Lung (tissue), 11 donors: ENCODE measurements at regions not wholly inside any gene's neighbourhood (a gene's known extent, or its start where the extent isn't known, plus 50 kb on each side); places are given as distances from the start of the nearest gene placed in this dataset.
"Not testable (repeated sequence)": the region's sequence is repeated elsewhere in the genome, so short reads cannot be mapped to it uniquely, and the experiment has no call there.

Experiments used
- ATAC-seq: fragments of 200-7000 bp; cut with Tn5 transposase; one replicate; pipeline ENCODE4 v1.9.1; 2020; ENCODE audit warnings: moderate number of reproducible peaks; ENCODE audit not compliant: insufficient read depth, low FRiP score
- DNase-seq, 3 donors: peaks; one replicate each; pipeline ENCODE4 v3.0.0-alpha.2; 2013 to 2017
- H3K27ac ChIP-seq, 2 donors: one replicate each; pipeline ENCODE4 v1.5.1; 2013; ENCODE audit warnings: mild to moderate bottlenecking in 2 of 2, moderate library complexity in 2 of 2, control low read depth in 1 of 2, inconsistent platforms in 1 of 2, low read depth in 1 of 2, low read length in 1 of 2
- H3K27me3 ChIP-seq, 3 donors: one replicate each; pipeline ENCODE4 v1.5.1; 2013; ENCODE audit warnings: low read length in 2 of 3; ENCODE audit not compliant: control insufficient read depth in 3 of 3, insufficient read depth in 3 of 3
- H3K36me3 ChIP-seq, 4 donors: one replicate each; pipeline ENCODE4 v1.5.1; 2013; ENCODE audit warnings: low read length in 4 of 4, mild to moderate bottlenecking in 1 of 4, moderate library complexity in 1 of 4; ENCODE audit not compliant: control insufficient read depth in 4 of 4, insufficient read depth in 4 of 4
- H3K4me1 ChIP-seq, 5 donors: one replicate each; pipeline ENCODE4 v1.5.1; 2013; ENCODE audit warnings: low read length in 5 of 5, mild to moderate bottlenecking in 2 of 5, moderate library complexity in 1 of 5; ENCODE audit not compliant: control insufficient read depth in 5 of 5, insufficient read depth in 5 of 5
- H3K4me3 ChIP-seq: one replicate; pipeline ENCODE4 v1.5.1; 2013; ENCODE audit warnings: mild to moderate bottlenecking, control low read depth, moderate library complexity
- H3K9ac ChIP-seq, 2 donors: one replicate each; pipeline ENCODE4 v1.5.1; 2013; ENCODE audit warnings: low read length in 2 of 2, control low read depth in 1 of 2; ENCODE audit not compliant: insufficient read depth in 1 of 2
- H3K9me3 ChIP-seq, 4 donors: one replicate each; pipeline ENCODE4 v1.5.1; 2013; ENCODE audit warnings: low read length in 3 of 4, mild to moderate bottlenecking in 1 of 4, moderate library complexity in 1 of 4; ENCODE audit not compliant: control insufficient read depth in 4 of 4, insufficient read depth in 3 of 4
- WGBS, 2 donors: extraction: QIAGEN DNeasy Blood & Tissue Kit; methylation state at CpG; one replicate each; pipeline ENCODE4 v1.1.7; 2013; 5-methylcytosine and 5-hydroxymethylcytosine counted together
- TF ChIP-seq, protein P1 (sequence below): IDR thresholded peaks from 2 replicates; pipeline ENCODE4 v1.5.1; 2012; ENCODE audit warnings: mild to moderate bottlenecking; ENCODE audit errors: control extremely low read depth, extremely low read depth
- donor health status: control.
- donor health status: control.
- donor health status: Bipolar disorder and iron deficiency.
- donor health status: healthy.
- donor health status: DM: yes; HTN: yes; CAD: no.

DNA sequence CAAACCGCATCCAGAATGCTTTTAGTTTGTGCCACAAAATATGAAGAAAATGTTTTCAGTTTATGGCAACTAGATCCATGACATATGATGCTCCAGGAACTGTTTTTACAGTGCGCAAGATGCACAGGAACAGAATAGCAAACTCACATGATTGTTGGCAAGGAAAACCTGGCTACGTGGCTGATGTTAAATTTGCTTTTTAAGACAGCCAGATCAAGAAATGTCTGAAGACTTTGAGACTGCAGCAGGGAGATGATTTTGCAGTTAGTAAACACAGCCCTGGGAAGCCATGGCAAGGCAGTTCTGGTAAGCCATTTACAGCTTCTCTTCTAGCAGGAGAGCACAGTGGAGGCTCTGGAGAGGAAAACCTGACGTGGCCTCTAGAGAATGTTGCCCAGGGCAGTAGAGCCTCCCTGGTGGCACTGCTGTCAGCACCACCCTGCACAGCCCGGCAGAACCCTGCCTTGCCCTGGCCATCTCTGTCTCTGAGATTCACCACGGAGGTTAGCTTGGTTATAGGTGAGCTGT is 69.8 kb upstream of the TNRC6B start:
- Histone ChIP-seq H3K9me3 (peaks cover 0 to 1% (median 0%) of the 10 kb centered on the region in 4 donors), H3K27me3 (no peaks in the 10 kb centered on the region), H3K27ac (peak overlapping the region in 1 of 2 donors; percentile 23), H3K4me3 (no peak overlapping the region), H3K36me3 (peaks cover 0 to 2% (median 0%) of the 10 kb centered on the region in 4 donors), H3K9ac (peak overlapping the region in 1 of 2 donors; percentile 57), H3K4me1 (peaks cover 0 to 17% (median 8%) of the 10 kb centered on the region in 5 donors)
- ATAC-seq (no peak), DNase-seq (peak in 2 of 3 donors; percentile 14 to 53)
- TF ChIP-seq, protein P1, sequence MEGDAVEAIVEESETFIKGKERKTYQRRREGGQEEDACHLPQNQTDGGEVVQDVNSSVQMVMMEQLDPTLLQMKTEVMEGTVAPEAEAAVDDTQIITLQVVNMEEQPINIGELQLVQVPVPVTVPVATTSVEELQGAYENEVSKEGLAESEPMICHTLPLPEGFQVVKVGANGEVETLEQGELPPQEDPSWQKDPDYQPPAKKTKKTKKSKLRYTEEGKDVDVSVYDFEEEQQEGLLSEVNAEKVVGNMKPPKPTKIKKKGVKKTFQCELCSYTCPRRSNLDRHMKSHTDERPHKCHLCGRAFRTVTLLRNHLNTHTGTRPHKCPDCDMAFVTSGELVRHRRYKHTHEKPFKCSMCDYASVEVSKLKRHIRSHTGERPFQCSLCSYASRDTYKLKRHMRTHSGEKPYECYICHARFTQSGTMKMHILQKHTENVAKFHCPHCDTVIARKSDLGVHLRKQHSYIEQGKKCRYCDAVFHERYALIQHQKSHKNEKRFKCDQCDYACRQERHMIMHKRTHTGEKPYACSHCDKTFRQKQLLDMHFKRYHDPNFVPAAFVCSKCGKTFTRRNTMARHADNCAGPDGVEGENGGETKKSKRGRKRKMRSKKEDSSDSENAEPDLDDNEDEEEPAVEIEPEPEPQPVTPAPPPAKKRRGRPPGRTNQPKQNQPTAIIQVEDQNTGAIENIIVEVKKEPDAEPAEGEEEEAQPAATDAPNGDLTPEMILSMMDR = no peak
- WGBS, 2 donors = 40 to 54% methylated on average over 6 of the region's 6 CpGs

DNA sequence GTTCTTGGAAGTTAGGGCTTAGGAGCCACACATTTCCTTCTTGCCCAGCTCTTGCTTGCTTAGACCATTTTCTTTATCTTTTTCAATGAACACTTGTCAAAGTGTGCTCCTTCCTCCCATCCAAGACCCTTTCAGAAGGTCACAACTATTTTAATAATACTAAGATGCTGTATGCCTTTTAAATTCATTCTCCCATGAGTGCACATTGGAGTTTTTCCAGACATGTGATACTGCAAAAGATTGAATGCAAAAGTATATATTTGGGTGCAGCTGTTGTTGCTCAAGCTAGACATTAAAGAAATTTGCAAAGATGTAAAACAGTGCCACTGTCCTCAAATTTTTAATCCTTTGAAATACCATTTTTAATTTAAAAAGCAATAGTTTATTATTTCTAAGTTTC is 69.3 kb upstream of the TNRC6B start:
- TF ChIP-seq, protein P1 = no peak
- DNase-seq (peak in 1 of 3 donors; percentile 25), ATAC-seq (no peak)
- peaks cover 0 to 2% (median 0%) of the 10 kb centered on the region in 4 donors for H3K36me3 ChIP-seq
- H3K9ac ChIP-seq = peak overlapping the region in 1 of 2 donors; percentile 57
- no peak overlapping the region for H3K4me3 ChIP-seq
- no peaks in the 10 kb centered on the region for H3K27me3 ChIP-seq
- peaks cover 0 to 17% (median 8%) of the 10 kb centered on the region in 5 donors for H3K4me1 ChIP-seq
- H3K27ac ChIP-seq = peak overlapping the region in 1 of 2 donors; percentile 23
- H3K9me3 ChIP-seq = peaks cover 0 to 1% (median 0%) of the 10 kb centered on the region in 4 donors

DNA sequence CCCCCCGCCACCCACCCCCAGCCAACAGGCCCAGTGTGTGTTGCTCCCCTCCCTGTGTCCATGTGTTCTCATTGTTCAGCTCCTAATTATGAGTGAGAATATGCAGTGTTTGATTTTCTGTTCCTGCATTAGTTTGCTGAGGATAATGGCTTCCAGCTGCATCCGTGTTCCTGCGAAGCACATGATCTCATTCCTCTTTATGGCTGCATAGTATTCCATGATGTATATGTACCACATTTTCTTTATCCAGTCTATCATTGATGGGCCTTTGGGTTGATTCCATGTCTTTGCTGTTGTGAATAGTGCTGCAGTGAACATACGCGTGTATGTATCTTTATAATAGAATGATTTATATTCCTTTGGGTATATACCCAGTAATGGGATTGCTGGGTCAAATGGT is 68.8 kb upstream of the TNRC6B start:
- WGBS, 2 donors = 85 to 99% methylated on average over 5 of the region's 5 CpGs
- not testable (repeated sequence) for H3K36me3 ChIP-seq, H3K27ac ChIP-seq, ATAC-seq, H3K9me3 ChIP-seq, DNase-seq, H3K9ac ChIP-seq, H3K4me3 ChIP-seq, H3K27me3 ChIP-seq
- H3K4me1 ChIP-seq = peaks cover 0 to 17% (median 12%) of the 10 kb centered on the region in 5 donors

DNA sequence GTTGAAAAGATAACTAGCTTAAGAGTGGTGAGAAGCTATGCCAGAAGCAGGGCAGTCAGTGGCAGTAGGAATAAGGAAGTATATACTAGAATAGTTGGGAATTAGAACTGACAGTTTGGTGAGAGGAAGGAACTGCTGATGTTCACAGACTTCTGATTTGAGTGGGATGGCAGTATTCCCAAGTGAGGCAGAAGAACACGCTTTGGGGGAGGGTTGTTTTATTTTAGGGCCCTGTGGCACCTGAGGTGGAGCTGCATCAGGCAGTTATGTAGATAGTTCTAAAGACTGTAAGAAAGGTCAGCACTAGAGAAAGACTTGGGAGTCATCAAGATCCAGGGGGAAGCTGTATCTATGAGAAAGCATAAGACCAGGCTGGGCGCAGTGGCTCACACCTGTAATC is 66.3 kb upstream of the TNRC6B start:
- Histone ChIP-seq H3K4me3 (no peak overlapping the region), H3K9me3 (peaks cover 0 to 1% (median 0%) of the 10 kb centered on the region in 4 donors), H3K4me1 (peaks cover 0 to 18% (median 12%) of the 10 kb centered on the region in 5 donors), H3K27ac (no peak overlapping the region), H3K27me3 (no peaks in the 10 kb centered on the region), H3K9ac (no peak overlapping the region), H3K36me3 (peaks cover 0 to 2% (median 0%) of the 10 kb centered on the region in 4 donors)
- no peak for DNase-seq
- TF ChIP-seq, protein P1 = no peak
- ATAC-seq = no peak
- WGBS, 2 donors = 65 to 74% methylated on average over 2 of the region's 2 CpGs
